Stimulated activated CD8-positive, alpha-beta memory T cell treated with anti-CD3 and anti-CD28 coated beads, Interleukin-12 subunit alpha, Interleukin-12 subunit beta, amount 100 ng/mL, for 4 hours (primary cell): ENCODE measurements at regions not wholly inside any gene's neighbourhood (a gene's known extent, or its start where the extent isn't known, plus 50 kb on each side); places are given as distances from the start of the nearest gene placed in this dataset.

Experiments used
- DNase-seq: peaks from one replicate; pipeline ENCODE4 v3.0.0-alpha.2; 2020; ENCODE audit warnings: low read depth

- DNase-seq, result no peak
Measured at GRCh38 chr9:121550041-121550440, 50.4 kb upstream of the GGTA1 start.

- DNase-seq, result peak; percentile 44
Measured at GRCh38 chr9:121550569-121551512, 51.2 kb upstream of the GGTA1 start.

GRCh38 chr9:121551985-121552753 is 52.5 kb upstream of the GGTA1 start:
- no peak for DNase-seq

GRCh38 chr9:121556082-121556481 is 56.4 kb upstream of the GGTA1 start:
- no peak for DNase-seq

- no peak for DNase-seq
Measured at GRCh38 chr9:121556580-121556979, 56.9 kb upstream of the GGTA1 start.

- DNase-seq, result no peak
Measured at GRCh38 chr9:121557581-121558447, 58.2 kb upstream of the GGTA1 start.

- no peak for DNase-seq
Measured at GRCh38 chr9:121558473-121558872, 58.8 kb upstream of the GGTA1 start.

GRCh38 chr9:121559183-121559582 is 59.5 kb upstream of the GGTA1 start:
- no peak for DNase-seq

- no peak for DNase-seq
Measured at GRCh38 chr9:121560921-121561320, 61.3 kb upstream of the GGTA1 start.

GRCh38 chr9:121561385-121562222 is 62.0 kb upstream of the GGTA1 start:
- no peak for DNase-seq

- DNase-seq, result no peak
Measured at GRCh38 chr9:121562301-121562700, 62.7 kb upstream of the GGTA1 start.

- DNase-seq, result no peak
Measured at GRCh38 chr9:121563425-121563824, 63.8 kb upstream of the GGTA1 start.

- no peak for DNase-seq
Measured at GRCh38 chr9:121563881-121564460, 64.3 kb upstream of the GGTA1 start.

GRCh38 chr9:121564504-121565260 is 65.0 kb upstream of the GGTA1 start:
- no peak for DNase-seq

- DNase-seq, result no peak
Measured at GRCh38 chr9:121566481-121567465, 67.1 kb upstream of the GGTA1 start.

- DNase-seq, result no peak
Measured at GRCh38 chr9:121567500-121568342, 68.1 kb upstream of the GGTA1 start.

GRCh38 chr9:121568343-121569265 is 69.0 kb upstream of the GGTA1 start:
- DNase-seq, result no peak
